ENCODE measurements at regions not wholly inside any gene's neighbourhood (a gene's known extent, or its start where the extent isn't known, plus 50 kb on each side); places are given as distances from the start of the nearest gene placed in this dataset.
"Not testable (repeated sequence)": the region's sequence is repeated elsewhere in the genome, so short reads cannot be mapped to it uniquely, and the experiment has no call there.

DNA sequence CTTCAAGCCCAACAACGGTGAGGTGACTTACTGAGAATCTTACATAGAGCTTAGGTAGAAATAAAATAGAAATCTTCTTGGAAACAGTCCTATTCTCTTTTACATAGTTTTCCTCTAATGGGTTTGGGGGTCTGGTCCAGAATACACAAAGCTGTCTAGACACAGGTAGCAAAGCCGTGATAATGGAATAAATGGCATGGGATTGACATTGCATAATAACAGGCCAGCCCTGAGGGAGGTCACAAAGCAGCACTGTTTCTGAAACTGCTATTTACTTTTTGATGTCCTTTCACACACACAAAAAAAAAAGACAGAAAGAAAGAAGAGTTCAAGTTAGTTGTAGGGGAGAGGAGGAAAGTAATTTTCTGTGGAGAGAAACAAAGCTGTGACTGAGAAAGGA, 364.8 kb upstream of the SORCS1 start:
- H3K27me3 ChIP-seq (replicated peaks in 1 of 7), result no peaks in the 10 kb centered on the region
- no peak overlapping the region for H3K4me3 ChIP-seq
- no peak overlapping the region for H3K27ac ChIP-seq
- WGBS, 5 donors, result 78 to 87% (median 81%) methylated on average over 2 of the region's 2 CpGs
- no peaks in the 10 kb centered on the region for H3K4me1 ChIP-seq
- no peak for DNase-seq
- H3K9me3 ChIP-seq, result peaks cover 0 to 7% (median 0%) of the 10 kb centered on the region in 8 donors
- H3K36me3 ChIP-seq, result no peaks in the 10 kb centered on the region
- intact Hi-C loops (cut with DNase I; ENCODE audit: low total_unique reads), result no loop called here
- TF ChIP-seq POLR2AphosphoS5 (IDR thresholded peaks at IDR 0.05) (no peak), POLR2A (IDR thresholded peaks at IDR 0.05) (no peak), CTCF (IDR thresholded peaks at IDR 0.05 in 8 of 11, conservative IDR thresholded peaks at IDR 0.05 in 3 of 11) (no peak)

- Histone ChIP-seq H3K27ac (no peak overlapping the region), H3K36me3 (no peaks in the 10 kb centered on the region), H3K27me3 (replicated peaks in 1 of 7) (no peaks in the 10 kb centered on the region), H3K9me3 (no peaks in the 10 kb centered on the region), H3K4me3 (no peak overlapping the region), H3K4me1 (no peaks in the 10 kb centered on the region)
- intact Hi-C loops (cut with DNase I; ENCODE audit: low total_unique reads), result no loop called here
- no peak for DNase-seq
- TF ChIP-seq CTCF (IDR thresholded peaks at IDR 0.05 in 8 of 11, conservative IDR thresholded peaks at IDR 0.05 in 3 of 11) (no peak), POLR2A (IDR thresholded peaks at IDR 0.05) (no peak), POLR2AphosphoS5 (IDR thresholded peaks at IDR 0.05) (no peak)
- 84 to 96% (median 89%) methylated on average over 4 of the region's 4 CpGs for WGBS, 5 donors
Observed at GRCh38 chr10:107520348-107520747, 355.8 kb upstream of the SORCS1 start.

GRCh38 chr10:107517811-107518210, 353.3 kb upstream of the SORCS1 start:
- Histone ChIP-seq H3K9me3 (no peaks in the 10 kb centered on the region), H3K27me3 (replicated peaks in 1 of 7) (no peaks in the 10 kb centered on the region), H3K27ac (no peak overlapping the region), H3K36me3 (no peaks in the 10 kb centered on the region), H3K4me1 (no peaks in the 10 kb centered on the region), H3K4me3 (no peak overlapping the region)
- TF ChIP-seq POLR2A (IDR thresholded peaks at IDR 0.05) (no peak), POLR2AphosphoS5 (IDR thresholded peaks at IDR 0.05) (no peak), CTCF (IDR thresholded peaks at IDR 0.05 in 8 of 11, conservative IDR thresholded peaks at IDR 0.05 in 3 of 11) (no peak)
- no peak for DNase-seq
- intact Hi-C loops (cut with DNase I; ENCODE audit: low total_unique reads), result no loop called here
- 65 to 77% (median 75%) methylated on average over 4 of the region's 4 CpGs for WGBS, 5 donors

DNA sequence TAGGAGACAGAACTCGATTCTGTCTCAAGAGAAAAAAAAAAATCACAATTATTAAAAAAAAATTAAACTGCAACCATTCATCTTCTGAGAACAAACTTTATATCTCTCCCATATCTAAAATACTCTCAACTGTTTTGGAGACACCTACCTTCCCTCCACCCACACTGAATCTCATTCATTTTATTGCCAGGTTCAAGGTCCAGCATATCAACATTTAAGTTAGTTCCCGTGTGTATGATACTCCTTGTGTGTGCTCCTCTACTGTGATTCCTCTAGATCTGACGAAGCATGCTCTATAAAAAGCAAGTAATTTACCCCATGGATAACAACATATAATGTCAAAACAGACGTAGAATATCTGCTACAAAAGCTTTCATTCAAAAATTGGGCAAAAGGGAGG, 351.8 kb upstream of the SORCS1 start:
- Histone ChIP-seq H3K9me3 (no peaks in the 10 kb centered on the region), H3K27ac (no peak overlapping the region), H3K4me3 (no peak overlapping the region), H3K27me3 (replicated peaks in 1 of 7) (no peaks in the 10 kb centered on the region), H3K4me1 (no peaks in the 10 kb centered on the region), H3K36me3 (no peaks in the 10 kb centered on the region)
- WGBS, 5 donors, result 71 to 81% (median 72%) methylated on average over 4 of the region's 4 CpGs
- no peak for DNase-seq
- intact Hi-C loops (cut with DNase I; ENCODE audit: low total_unique reads), result no loop called here
- TF ChIP-seq POLR2A (IDR thresholded peaks at IDR 0.05) (no peak), POLR2AphosphoS5 (IDR thresholded peaks at IDR 0.05) (no peak), CTCF (IDR thresholded peaks at IDR 0.05 in 8 of 11, conservative IDR thresholded peaks at IDR 0.05 in 3 of 11) (no peak)

DNA sequence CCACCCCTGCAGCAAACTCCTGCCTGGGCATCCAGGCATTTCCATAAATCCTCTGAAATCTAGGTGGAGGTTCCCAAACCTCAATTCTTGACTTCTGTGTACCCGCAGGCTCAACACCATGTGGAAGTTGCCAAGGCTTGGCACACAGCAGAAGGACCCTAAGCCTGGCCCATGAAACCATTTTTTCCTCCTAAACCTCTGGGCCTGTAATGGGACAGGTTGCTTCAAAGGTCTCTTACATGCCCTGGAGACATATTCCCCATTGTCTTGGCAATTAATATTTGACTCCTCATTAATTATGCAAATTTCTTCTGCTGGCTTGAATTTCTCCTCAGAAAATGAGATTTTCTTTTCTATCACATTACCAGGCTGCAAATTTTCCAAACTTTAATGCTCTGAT, 339.5 kb upstream of the SORCS1 start:
- H3K4me3 ChIP-seq; intact Hi-C loops (cut with DNase I; ENCODE audit: low total_unique reads); H3K27ac ChIP-seq; DNase-seq; H3K4me1 ChIP-seq; H3K27me3 ChIP-seq (replicated peaks in 1 of 7); H3K36me3 ChIP-seq: not testable (repeated sequence)
- 0 to 92% (median 41%) methylated on average over 1 of the region's 1 CpG for WGBS, 5 donors
- peaks cover 0 to 32% (median 18%) of the 10 kb centered on the region in 8 donors for H3K9me3 ChIP-seq

All from spleen (tissue), 11 donors.